Cardiac muscle cell (in vitro differentiated cells and primary cell): ENCODE measurements at regions not wholly inside any gene's neighbourhood (a gene's known extent, or its start where the extent isn't known, plus 50 kb on each side); places are given as distances from the start of the nearest gene placed in this dataset.

ENCODE experiments used
- DNase-seq, 2 donors: peaks; one replicate each; pipeline versions ENCODE4 v3.0.0 to v3.0.0-alpha.2; 2010 to 2017; ENCODE audit warnings: low read depth in 1 of 2, low spot score in 1 of 2
- H3K27ac ChIP-seq: fragments of 200-600 bp; sonication (generic); 2 replicates; pipeline ENCODE4 v1.5.1; 2016
- H3K27me3 ChIP-seq: fragments of 200-600 bp; sonication (generic); 2 replicates; pipeline ENCODE4 v1.6.0; 2016; ENCODE audit warnings: control low read depth
- H3K36me3 ChIP-seq: fragments of 200-600 bp; sonication (generic); 2 replicates; pipeline ENCODE4 v1.5.1; 2016; ENCODE audit warnings: control low read depth
- H3K4me1 ChIP-seq: fragments of 200-600 bp; sonication (generic); 2 replicates; pipeline ENCODE4 v1.8.1; 2017; ENCODE audit warnings: low read depth, mild to moderate bottlenecking, mixed run types
- H3K4me3 ChIP-seq: fragments of 200-600 bp; sonication (generic); 2 replicates; pipeline ENCODE4 v1.5.1; 2016; ENCODE audit warnings: mild to moderate bottlenecking
- H3K9me3 ChIP-seq: fragments of 200-600 bp; sonication (generic); 2 replicates; pipeline ENCODE4 v1.5.1; 2017; ENCODE audit warnings: low read depth, mild to moderate bottlenecking, control low read depth
- CTCF ChIP-seq: IDR thresholded peaks from 2 replicates; pipeline ENCODE4 v1.5.1; 2012; ENCODE audit warnings: low read depth, mild to moderate bottlenecking, low read length

DNA sequence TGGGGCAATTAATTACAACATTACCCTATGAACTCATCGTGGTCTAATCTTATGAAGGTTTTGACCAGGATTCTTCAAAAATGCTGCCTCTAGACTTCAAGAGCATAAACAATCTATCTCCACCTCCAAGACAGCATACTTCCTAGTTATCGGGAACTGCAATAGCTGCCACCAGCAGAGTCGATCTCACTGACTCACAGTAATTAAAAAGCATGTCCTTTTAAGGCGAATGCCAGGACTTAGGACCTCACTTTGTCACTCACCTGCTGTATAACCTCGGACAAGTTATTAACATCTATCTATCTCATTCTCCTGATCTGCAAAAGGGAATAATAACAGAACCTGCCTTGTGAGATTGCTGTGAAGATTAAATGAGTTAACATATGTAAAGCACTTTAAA, 666.0 kb upstream of the COBL start:
- Histone ChIP-seq H3K36me3 (no peaks in the 10 kb centered on the region), H3K4me3 (no peak overlapping the region), H3K27ac (no peak overlapping the region), H3K9me3 (no peaks in the 10 kb centered on the region), H3K4me1 (no peaks in the 10 kb centered on the region), H3K27me3 (no peaks in the 10 kb centered on the region)
- TF ChIP-seq CTCF: no peak
- no peak for DNase-seq

DNA sequence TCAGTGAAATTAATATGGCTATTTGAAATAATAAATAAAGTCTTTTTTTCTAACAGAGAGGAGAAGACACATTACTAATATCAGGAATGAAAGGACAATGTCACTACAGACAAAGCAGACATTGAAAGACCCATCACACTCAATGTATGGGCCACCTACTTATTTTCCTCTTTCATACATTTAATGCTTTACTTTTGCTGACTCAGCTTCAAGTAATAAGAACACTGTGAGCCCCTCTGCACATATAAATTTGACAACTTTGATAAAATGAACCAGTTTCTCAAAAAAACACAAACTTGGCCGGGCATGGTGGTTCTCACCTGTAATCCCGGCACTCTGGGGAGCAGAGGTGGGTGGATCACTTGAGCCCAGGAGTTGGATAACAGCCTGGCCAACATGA, 664.2 kb upstream of the COBL start:
- no peaks in the 10 kb centered on the region for H3K4me1 ChIP-seq
- no peak for DNase-seq
- H3K9me3 ChIP-seq: no peaks in the 10 kb centered on the region
- no peak overlapping the region for H3K4me3 ChIP-seq
- H3K27ac ChIP-seq: no peak overlapping the region
- TF ChIP-seq CTCF: no peak
- no peaks in the 10 kb centered on the region for H3K27me3 ChIP-seq
- H3K36me3 ChIP-seq: no peaks in the 10 kb centered on the region

DNA sequence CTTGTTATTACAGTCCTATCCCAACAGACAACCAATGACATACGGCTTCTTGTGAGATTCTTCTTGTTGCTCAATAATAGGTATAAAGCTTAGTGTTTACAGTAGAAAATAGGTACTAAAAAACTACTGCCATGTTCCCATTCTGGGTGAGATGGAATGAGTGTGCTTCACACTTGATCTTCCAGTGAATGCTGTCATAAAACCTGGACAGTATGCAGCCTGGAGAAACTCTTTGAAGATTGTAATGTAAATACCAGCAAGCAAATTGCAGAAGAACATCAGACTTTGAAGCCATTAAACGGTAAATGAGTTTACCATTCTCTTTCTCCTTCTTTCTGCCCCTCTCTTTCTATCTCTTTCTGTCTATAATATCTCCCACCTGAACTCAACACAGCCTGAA, 663.7 kb upstream of the COBL start:
- Histone ChIP-seq H3K4me3 (no peak overlapping the region), H3K27ac (no peak overlapping the region), H3K36me3 (no peaks in the 10 kb centered on the region), H3K27me3 (no peaks in the 10 kb centered on the region), H3K4me1 (no peaks in the 10 kb centered on the region), H3K9me3 (no peaks in the 10 kb centered on the region)
- no peak for DNase-seq
- no peak for TF ChIP-seq CTCF

- TF ChIP-seq CTCF: no peak
- no peak overlapping the region for H3K27ac ChIP-seq
- no peaks in the 10 kb centered on the region for H3K9me3 ChIP-seq
- DNase-seq: no peak
- no peak overlapping the region for H3K4me3 ChIP-seq
- H3K4me1 ChIP-seq: no peaks in the 10 kb centered on the region
- no peaks in the 10 kb centered on the region for H3K27me3 ChIP-seq
- H3K36me3 ChIP-seq: no peaks in the 10 kb centered on the region
These were observed 661.3 kb upstream of the COBL start for GRCh38 chr7:51977913-51978312.

DNA sequence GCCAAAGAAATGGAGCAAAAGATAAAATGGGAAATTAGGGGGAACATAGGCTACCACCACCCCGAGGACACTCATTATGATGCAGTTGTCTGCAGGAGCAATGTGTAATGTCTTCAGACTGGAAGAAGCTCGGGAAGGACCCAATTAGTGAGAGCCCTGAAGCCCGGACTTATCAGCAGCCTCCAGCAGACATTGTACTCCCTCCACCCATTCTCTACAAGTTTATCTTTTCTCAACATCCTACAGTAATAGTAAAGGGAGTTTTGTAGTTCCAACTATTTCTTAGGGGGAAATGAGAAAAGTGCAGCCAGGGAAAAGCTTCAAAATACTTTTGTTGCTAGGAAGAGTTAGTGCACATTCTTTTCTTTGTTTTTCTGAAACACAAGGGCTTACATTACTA, 657.3 kb upstream of the COBL start:
- TF ChIP-seq CTCF: no peak
- no peak overlapping the region for H3K4me3 ChIP-seq
- no peak overlapping the region for H3K27ac ChIP-seq
- H3K36me3 ChIP-seq: no peaks in the 10 kb centered on the region
- H3K9me3 ChIP-seq: no peaks in the 10 kb centered on the region
- no peak for DNase-seq
- no peaks in the 10 kb centered on the region for H3K4me1 ChIP-seq
- no peaks in the 10 kb centered on the region for H3K27me3 ChIP-seq

GRCh38 chr7:51973071-51973470, 656.5 kb upstream of the COBL start:
- Histone ChIP-seq H3K4me3 (no peak overlapping the region), H3K4me1 (no peaks in the 10 kb centered on the region), H3K36me3 (no peaks in the 10 kb centered on the region), H3K27ac (no peak overlapping the region), H3K9me3 (no peaks in the 10 kb centered on the region), H3K27me3 (no peaks in the 10 kb centered on the region)
- no peak for TF ChIP-seq CTCF
- DNase-seq: no peak
